HG03159 (cell line): ENCODE measurements at regions not wholly inside any gene's neighbourhood (a gene's known extent, or its start where the extent isn't known, plus 50 kb on each side); places are given as distances from the start of the nearest gene placed in this dataset.

Source experiments
- ATAC-seq: cut with Tn5 transposase; IDR thresholded peaks from one replicate; pipeline ENCODE4 v1.9.1; 2021; ENCODE audit warnings: mild to moderate bottlenecking, moderate library complexity; ENCODE audit not compliant: unreplicated experiment

DNA sequence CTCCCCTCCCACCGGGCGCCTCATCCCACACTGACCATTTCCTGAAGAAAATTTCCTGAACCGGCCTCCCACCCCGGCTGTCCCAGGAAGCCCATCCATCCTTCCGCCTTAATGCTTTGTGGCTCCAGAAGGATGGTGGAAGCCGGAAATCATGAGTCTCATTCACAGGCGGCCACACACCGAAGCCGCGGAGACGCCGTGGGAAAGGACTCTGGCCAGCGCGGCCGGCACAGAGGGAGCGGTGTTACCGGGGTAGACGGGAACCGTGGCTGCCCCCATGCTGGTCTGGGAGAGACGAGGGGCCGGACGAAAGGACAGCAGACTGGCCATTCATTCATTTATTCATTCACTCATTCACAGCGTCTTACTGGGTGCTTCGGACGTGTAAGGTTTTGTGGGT lies 326.8 kb downstream of the SEC14L1 start:
- ATAC-seq: no peak

DNA sequence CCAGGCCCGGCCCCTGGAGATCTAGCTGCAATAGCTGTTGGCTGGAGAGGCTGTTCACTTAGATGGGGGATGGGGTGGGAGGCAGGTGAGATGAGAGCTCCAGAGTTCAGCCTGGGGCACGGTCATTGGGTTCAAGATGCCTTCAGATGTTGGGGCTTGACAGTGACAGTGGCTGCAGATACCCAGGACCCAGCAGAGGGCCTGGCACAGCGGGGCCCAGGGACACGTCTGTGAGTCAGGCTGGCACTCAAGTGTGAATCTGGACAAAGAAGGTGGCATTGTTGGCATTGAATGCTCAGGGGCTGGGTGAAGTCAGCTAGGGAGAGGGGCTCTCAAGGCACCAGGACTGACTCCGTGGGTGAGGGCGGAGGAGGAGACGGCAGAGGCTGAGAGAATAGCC lies 328.1 kb downstream of the SEC14L1 start:
- ATAC-seq: no peak

DNA sequence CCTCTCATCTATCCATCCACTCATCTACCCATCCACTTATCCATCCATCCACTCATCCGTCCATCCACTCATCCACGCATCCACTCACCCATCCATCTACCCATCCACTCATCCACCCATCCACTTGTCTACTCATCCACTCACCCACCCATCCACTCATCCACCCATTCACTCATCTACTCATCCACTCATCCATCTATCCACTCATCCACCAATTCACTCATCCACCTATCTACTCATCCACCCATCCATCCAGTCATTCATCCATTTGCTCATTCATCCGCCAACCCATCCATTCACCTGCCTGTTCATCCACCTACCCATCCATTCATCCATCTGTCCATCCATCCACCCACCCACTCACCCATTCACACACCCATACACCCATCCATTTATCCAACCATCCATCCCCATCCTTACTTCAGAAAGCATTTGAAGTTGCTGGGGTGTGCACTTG lies 329.6 kb downstream of the SEC14L1 start:
- ATAC-seq: no peak

DNA sequence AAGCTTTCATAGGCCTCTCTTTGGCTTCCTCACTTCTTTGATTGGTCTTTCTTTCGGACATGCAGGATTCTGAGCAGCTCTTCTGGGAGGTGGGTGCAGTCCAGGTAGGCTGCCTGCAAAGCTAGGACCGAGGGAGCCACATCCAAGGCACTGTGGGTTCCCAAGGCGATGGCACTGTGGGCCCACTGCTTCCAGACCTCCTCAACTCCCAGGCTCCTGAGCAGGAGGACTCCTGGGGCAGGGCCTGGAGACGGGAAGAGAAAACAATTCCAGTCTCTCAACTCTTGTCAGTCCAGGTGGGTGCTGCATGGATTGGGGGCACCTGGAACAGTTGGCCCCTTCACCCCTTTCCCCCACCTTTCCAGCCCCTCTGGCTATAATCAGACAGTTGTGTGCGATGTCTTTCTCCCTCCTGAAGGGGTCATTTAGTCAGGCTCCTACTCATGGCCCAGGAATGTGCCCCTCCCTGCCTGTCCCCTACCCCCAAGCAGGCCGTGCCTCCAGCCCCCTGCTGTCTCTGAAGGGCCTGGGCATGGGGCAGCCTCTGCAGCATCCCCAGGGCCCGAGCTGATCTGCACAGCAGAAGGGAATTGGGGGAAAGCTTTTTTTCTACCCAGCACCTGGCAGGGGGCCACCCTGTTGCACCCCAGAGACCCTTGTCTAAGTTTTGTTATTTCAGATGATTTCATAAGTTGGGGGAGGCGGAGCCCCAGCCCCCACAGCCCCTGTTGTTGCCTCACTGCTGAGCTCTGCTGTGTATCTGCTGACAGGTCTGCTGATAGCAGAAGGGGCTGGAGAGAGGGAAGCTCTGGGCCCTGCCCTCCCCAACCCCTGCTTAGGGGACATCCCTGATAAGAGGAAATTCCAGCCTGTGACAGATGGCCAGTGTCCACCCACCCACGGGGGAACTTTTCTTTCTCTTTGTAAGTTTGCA lies 330.3 kb downstream of the SEC14L1 start:
- no peak for ATAC-seq

DNA sequence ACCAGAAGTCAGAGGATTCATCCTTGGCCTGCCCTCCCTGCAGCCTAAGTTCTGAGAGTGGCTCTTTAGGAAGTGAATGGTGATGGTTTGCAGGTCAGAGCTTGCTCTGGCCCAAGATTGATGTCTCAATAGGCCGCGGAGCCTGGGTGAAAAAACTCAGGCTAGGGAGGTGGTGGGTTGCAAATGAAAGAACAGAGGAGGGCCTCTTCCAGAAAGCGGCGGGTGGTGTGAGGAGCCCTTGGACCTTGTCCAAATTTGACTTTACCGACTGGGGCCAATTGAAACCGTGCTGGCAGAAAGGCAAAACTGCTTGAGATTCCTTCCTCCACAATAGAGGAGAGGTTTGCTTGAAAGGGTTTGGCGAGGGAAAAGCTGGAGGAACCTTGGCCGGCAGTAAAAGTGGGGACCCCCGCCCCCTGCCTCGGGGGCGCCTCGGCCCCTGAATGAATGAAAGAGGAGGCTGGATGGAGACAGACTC lies 331.3 kb downstream of the SEC14L1 start:
- no peak for ATAC-seq

DNA sequence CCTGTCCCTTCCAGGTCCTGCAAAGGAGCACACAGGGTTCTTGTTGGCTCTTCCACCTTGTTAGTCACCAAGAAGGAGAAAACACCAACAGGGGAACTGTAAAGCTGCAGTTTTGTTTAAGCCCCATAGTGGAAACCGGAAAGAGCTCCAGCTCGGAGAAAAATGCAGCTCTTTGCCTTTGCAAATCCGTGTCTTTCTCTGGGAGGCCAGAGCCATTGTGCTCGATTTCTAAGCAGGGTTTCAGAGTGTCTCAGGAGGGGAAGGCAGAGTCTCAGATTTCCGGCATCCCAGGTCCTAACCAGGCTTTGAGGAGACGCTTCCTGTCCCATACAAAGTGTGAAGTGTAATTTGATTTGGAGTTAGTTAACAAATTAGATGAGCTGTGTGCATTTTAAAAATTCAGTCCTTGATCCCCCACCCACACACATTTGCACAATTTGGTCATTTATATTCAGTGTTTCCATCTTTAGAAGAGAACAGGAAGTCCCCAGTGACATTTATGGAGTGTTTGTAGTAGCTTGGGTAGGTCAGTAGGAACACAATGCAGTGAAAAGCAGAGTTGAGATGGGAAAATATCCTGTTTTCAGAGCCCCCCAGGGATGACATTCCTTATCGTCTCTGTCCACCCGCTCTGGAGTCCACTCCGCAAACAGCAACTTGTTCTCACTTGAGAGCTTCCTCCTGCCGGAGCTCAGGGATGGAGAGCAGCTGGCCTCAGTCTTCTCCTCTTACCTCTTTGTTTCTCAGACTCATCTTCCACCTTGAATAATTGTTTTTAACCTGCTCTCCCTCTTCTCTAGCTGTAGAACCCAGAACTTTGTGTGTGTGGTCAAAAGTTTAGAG lies 331.9 kb downstream of the SEC14L1 start:
- no peak for ATAC-seq

DNA sequence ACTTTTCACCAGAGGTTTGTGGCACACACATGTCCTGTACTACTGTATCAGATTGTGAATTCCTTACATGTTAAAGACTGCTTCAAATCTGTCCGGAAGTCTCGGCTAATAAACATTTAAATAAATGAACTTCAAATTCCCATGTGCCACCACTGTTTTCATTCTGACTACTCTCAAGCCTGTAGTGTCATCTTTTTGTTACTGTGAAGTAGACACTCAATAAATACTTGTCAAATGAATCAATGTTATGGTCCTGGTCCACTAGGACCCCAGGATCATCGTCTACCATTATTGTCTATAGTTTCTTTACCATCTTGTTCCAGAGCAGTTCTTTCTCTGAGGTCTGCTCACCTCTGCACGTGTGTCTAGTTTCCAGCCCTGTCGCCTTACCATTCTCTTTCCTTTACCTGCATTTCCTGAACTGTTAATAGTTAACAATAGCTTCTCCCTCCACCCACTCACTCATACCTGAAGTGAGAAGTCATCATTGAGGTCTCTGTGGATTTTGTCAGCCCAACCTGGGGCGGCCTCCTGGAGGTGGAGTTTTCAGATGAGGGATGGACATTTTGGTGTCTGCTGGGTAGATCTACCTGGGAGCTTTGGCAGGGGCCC lies 333.0 kb downstream of the SEC14L1 start:
- ATAC-seq: no peak

DNA sequence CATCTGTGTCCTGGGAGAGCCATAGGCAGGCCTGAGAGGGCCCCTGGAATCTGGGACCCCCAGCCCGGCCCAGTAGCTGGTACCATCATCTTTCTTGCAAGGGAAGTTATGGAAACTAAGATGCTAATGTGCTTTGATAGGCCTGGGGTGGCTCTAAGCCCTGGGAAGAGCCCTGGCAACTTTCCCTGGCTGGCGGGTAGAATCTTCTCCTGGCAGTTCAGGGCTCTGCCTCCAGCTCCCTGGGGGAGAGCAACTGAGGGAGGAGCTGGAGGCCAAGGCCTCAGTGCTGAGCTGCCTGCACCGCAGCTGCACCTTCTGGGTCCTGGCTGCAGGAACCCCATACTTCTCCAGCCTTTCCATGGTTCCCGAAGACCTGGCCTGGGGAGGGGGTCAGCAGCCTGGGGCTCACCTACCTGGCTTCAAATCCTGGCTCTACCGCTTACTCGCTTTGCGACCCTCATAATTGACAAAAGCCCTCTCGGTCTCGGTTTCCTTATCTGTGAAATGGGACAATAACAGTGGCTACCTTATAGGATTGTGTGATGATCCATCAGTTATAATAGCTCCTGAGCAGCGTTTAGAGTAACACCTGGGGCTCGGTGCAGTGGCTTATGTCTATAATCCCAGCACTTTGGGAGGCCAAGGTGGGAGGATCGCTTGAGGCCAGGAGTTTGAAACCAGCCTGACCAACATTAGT lies 333.7 kb downstream of the SEC14L1 start:
- ATAC-seq: no peak

DNA sequence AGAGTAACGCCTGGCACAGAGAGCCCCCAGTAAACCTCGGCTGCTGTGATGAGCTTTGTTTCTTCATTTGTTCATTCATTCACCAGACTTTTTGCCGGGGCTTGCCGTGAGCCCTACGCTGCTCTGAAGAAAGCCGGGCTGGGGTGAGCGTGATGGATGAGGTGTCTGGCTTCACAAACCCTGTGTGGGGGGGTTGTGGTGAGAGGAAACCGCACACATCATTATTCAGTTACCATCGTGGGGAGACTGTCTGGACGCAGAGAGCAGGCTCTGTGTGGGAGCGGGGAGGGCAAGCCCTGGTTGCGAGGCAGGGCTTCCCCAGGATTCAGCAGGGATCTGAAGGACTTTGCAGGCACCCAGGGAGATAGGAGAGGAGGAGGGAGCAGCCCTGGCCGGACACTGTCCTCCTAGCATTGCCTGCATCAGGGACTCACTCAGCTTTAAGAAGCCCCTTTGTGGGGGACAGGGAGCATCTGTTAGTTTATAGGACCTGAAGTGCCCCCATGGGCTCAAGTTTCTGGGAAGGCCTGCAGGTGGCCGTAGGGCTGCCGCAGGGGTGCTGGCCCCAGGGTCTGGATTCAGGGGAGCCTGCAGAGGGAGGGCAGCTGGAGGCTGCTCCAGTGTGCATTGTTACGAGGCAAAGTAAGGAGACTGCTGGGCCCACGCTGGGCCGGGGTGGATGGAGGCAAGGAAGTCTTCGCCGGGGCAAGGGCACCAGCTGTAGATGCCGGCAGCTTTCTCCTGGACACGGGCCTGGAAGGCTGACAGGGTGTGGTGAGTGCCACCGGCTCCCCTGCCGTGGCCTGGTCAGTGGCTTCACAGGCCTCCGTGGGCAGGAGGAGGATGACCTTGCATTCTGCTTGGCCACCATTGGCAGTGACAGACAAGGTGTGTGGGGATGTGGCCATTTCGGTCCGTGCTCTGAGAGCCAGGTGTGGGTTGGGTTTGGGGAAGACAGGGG lies 334.5 kb downstream of the SEC14L1 start:
- no peak for ATAC-seq

DNA sequence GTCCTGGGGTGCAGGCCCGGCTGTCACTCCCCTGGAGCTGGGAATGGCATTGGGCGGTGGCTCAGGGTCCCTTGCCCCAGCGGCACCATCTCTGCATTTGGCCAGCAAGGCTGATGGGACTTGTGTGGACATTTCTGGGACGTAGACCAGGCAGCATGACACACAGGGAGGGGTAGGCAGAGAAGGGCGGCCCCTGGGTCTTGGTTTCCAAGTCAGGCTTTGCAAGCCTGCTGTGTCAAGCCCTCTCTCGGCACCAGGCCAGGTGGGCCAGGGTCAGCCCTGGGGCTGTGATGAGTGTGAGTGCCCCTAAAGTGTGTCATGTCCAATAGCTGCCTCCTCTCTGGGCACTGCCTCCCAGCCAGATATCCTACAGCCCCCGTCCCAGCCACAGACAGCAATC lies 335.2 kb downstream of the SEC14L1 start:
- no peak for ATAC-seq

DNA sequence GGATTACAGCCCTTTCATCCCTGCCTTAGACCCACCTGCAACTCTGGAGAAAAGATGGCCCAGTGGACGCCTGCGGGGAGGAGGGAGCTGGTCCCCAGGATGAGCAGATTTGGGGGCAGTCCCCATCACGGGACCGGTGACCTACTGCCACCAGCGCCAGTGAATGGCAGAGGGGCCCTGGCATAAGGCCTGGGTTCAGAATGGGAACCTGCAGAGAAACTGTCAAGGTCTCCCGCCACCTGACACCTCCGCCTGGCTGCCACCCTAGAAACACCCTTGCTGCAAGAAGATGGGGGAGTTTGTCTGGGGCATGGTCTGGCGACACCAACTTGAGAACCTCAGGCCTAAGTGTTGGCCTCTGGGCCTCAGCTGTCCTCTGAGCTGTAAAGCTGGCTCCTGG lies 335.7 kb downstream of the SEC14L1 start:
- no peak for ATAC-seq

DNA sequence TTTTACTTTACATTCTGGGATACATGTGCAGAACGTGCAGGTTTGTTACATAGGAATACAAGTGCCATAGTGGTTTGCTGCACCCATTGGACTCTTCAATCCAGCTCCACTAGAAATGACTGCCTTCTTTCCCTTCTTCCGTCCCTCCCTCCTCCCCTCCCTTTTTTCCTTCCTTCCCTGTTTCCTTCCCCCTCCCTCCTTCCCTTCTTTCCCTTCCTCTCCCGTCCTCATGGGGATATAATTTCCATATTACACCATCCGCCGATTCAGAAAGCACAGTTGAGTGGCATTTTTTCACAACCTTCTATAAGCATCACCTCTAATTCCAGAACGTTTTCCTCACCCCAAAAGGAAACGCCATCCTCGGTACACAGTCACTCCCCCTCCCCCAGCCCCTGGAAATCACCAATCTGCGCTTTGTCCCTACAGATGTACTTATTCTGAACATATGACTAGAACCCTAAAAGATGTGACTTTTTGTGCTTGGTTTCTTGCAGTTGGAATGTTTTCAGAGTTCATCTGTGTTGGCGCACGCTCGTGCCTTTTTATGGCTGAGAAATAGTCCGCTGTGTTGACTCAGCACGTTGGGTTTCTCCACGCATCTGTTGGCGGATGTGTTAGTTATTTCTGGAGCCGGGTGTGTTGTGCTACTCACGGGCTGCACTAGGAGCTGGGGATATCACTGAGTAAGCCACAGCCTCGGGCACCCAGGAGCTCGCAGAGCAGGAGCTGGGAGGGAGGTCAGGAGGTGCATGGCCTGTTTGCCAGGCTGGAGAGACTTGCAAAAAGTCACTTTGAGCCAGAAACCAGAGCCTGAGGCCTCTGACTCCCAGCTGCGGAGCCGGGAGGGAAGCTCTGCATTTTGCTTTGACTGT lies 336.4 kb downstream of the SEC14L1 start:
- ATAC-seq: no peak

DNA sequence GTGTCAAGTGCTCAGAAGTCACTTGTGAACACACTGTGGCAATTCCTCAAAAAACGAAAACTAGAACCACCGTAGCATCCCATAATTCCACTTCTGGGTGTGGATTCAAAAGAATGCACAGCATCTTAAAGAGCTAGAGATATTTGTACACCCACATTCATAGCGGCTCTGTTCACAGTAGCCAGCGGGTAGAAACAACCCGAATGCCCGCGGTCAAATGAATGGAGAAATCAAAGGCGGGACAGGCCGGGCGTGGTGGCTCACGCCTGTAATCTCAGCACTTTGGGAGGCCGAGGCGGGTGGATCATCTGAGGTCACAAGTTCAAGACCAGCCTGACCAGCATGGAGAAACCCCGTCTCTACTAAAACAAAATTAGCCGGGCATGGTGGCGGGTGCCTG lies 337.5 kb downstream of the SEC14L1 start:
- no peak for ATAC-seq

DNA sequence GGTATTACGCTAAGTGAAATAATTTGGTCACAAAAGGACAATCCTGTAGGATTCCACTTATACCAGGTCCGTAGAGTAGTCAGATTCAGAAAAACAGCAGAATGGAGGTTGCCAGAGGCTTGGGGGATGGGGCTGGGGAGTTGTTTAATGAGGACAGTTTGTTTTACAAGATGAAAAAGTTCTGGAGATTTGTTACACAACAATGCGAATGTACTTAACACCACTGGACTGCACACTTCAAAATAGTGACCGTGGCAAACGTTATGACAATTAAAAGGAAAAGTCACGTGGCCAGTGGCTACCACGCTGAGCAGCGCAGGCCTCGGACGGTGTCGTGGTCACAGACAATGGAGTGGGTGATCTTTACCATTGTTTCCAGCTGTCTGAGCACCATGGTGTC lies 338.1 kb downstream of the SEC14L1 start:
- no peak for ATAC-seq

DNA sequence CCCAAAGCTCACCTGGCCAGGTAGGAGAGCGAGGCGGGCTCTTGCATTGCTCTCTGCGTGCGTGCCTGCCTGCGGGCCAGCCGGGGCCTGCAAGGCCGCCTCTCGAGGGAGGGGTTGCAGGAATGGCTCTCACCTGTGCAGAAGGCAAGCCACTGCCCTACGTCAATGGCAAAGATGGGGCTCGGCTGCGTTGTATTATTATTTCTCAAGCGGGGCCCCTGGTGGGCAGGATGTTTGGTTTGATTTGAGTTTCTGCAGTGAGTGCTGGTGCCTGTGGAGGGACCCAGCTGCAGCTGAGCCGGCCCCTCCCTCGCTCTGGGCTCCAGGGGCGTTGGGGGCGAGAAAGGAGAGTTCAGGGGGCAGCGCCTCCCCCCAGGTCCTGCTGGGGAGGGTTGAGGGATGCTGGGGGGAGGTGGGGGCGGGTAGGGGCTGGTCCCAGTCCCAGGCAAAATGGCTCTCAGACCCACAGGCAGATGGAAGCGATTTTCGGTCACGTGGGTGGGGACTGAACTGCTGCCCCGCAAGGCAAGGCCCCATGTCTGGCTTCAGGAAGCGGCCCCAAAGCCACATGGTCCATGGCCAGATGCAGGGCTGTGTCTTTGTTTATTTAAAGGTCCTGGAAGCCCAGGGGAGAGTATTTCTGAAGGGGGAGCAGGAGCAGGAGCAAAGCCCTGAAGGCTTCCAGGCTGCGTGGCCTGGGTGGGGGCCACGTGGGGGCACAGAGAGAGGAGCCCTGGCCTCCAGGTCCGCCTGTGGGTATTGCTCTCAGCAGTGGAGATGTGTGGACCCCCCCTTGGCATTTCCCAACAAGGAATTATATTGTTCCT lies 338.8 kb downstream of the SEC14L1 start:
- no peak for ATAC-seq

DNA sequence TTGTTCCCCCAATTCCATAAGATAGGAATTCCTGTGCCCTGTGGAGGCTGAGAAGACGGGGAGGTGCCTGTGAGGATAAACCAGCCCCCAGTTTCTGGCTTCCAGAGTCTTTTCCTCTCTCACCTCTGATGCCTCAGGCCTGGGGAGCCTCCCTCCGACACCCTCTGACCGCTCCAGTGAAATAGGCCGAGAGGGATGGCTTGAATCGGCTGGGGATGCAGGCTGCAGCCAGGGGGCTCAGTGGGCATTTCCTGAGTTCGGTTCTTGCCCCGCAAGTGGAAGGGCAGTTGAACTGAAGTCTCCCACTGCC lies 339.4 kb downstream of the SEC14L1 start:
- ATAC-seq: no peak

DNA sequence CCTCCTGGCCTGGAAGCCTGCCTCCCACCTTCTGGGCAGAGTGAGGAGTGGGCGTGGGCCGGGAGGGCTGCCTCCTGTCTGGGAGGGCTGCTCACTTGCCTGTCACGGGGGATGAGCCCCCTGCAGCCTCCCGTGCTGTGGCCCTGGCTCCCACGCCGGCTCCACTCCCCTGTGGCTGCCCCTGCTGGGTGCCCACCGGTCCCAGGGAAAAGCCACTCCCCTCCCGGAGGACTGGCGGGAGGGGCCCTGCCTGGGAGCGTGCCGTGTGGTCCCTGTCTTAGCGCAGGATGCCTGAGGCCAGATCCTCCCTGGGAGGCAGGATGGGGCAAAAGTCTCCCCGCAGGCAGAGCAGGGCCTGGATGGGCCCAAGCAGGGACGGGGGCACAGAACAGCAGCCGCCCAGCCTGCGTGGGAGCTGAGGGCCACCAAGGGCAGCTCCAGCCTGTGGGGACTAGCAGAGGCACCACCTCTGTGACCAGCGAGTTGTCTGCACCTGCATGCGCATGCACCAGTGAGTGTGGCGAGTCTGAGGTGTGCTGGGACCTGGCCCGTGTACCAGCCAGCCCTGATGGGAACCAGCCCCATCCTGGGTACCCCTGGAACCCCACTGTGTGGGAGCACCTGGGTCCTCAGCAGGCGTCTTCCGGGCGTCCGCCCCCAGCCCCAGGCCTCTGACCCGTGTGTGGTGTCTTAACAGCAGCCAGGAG lies 339.9 kb downstream of the SEC14L1 start:
- ATAC-seq: no peak
